CD4-positive, CD25-positive, alpha-beta regulatory T cell (primary cell): ENCODE measurements at regions not wholly inside any gene's neighbourhood (a gene's known extent, or its start where the extent isn't known, plus 50 kb on each side); places are given as distances from the start of the nearest gene placed in this dataset.
A peak's percentile ranks its signal among the peaks of the same experiment; 100 is the strongest.

Source experiments
- ATAC-seq, 2 donors: fragments of 150-1000 bp; cut with Tn5 transposase; one replicate each; pipeline ENCODE4 v1.10.0; 2021; ENCODE audit warnings: low read depth in 2 of 2, moderate number of reproducible peaks in 2 of 2, moderate library complexity in 1 of 2
- DNase-seq, 3 donors: peaks; one replicate each; pipeline versions ENCODE4 v3.0.0 to v3.0.0-alpha.2; 2012 to 2022; ENCODE audit warnings: mixed read lengths in 1 of 3
- H3K27ac ChIP-seq: one replicate; pipeline ENCODE4 v1.7.0; 2013; ENCODE audit warnings: mild to moderate bottlenecking, low read length; ENCODE audit not compliant: insufficient read depth, poor library complexity, severe bottlenecking
- H3K27me3 ChIP-seq: one replicate; pipeline ENCODE4 v1.7.0; 2013; ENCODE audit warnings: low read length; ENCODE audit not compliant: control insufficient read depth, insufficient read depth
- H3K36me3 ChIP-seq: one replicate; pipeline ENCODE4 v1.7.0; 2013; ENCODE audit warnings: mild to moderate bottlenecking, low read length, moderate library complexity; ENCODE audit not compliant: control insufficient read depth, insufficient read depth
- H3K4me1 ChIP-seq: 2 replicates; pipeline ENCODE4 v1.7.0; 2013; ENCODE audit warnings: mild to moderate bottlenecking, low read length; ENCODE audit not compliant: insufficient read depth, control insufficient read depth, poor library complexity, severe bottlenecking
- H3K4me3 ChIP-seq: one replicate; pipeline ENCODE4 v1.7.0; 2013; ENCODE audit warnings: low read depth, mild to moderate bottlenecking, low read length, moderate library complexity
- H3K9me3 ChIP-seq, 2 experiments: 1 replicate in 1 of 2; 2 replicates in 1 of 2; pipeline ENCODE4 v1.7.0; 2013; ENCODE audit warnings: low read length in 2 of 2, mild to moderate bottlenecking in 1 of 2, moderate library complexity in 1 of 2; ENCODE audit not compliant: control insufficient read depth in 2 of 2
- H3K27ac Mint-ChIP-seq, 3 donors: one replicate each; pipeline ENCODE4 v1.8.0; 2020 to 2022; ENCODE audit warnings: mild to moderate bottlenecking in 3 of 3, mixed read lengths in 3 of 3, moderate library complexity in 2 of 3
- H3K27me3 Mint-ChIP-seq: one replicate; pipeline ENCODE4 v1.8.0; 2022; ENCODE audit warnings: mild to moderate bottlenecking, mixed read lengths
- H3K36me3 Mint-ChIP-seq: one replicate; pipeline ENCODE4 v1.8.0; 2020; ENCODE audit warnings: mixed read lengths
- H3K4me1 Mint-ChIP-seq, 4 donors: one replicate each; pipeline ENCODE4 v1.8.0; 2020 to 2022; ENCODE audit warnings: mixed read lengths in 4 of 4, mild to moderate bottlenecking in 1 of 4
- H3K4me3 Mint-ChIP-seq, 4 donors: one replicate each; pipeline ENCODE4 v1.8.0; 2020 to 2022; ENCODE audit warnings: mild to moderate bottlenecking in 4 of 4, mixed read lengths in 4 of 4, moderate library complexity in 3 of 4
- H3K9me3 Mint-ChIP-seq, 7 donors: one replicate each; pipeline ENCODE4 v1.8.0; 2020 to 2022; ENCODE audit warnings: mixed read lengths in 7 of 7, mild to moderate bottlenecking in 3 of 7, moderate library complexity in 2 of 7

- H3K27me3 Mint-ChIP-seq: peaks cover 23% of the 10 kb centered on the region
- H3K27ac ChIP-seq: no peak overlapping the region
- H3K4me3 ChIP-seq: no peak overlapping the region
- no peaks in the 10 kb centered on the region for H3K9me3 ChIP-seq
- no peaks in the 10 kb centered on the region for H3K36me3 ChIP-seq
- peak overlapping the region in 1 of 3 donors; percentile 27 for H3K27ac Mint-ChIP-seq
- H3K9me3 Mint-ChIP-seq: peaks cover 0 to 6% (median 2%) of the 10 kb centered on the region in 7 donors
- no peak for ATAC-seq
- no peaks in the 10 kb centered on the region for H3K36me3 Mint-ChIP-seq
- H3K4me3 Mint-ChIP-seq: no peak overlapping the region
- peaks cover 2% of the 10 kb centered on the region for H3K27me3 ChIP-seq
- no peak for DNase-seq
- no peaks in the 10 kb centered on the region for H3K4me1 ChIP-seq
- H3K4me1 Mint-ChIP-seq: no peaks in the 10 kb centered on the region
Measured at GRCh38 chr21:38922474-38923235, 116.9 kb downstream of the ETS2 start.

- Mint-ChIP-seq H3K27me3 (peaks cover 20% of the 10 kb centered on the region), H3K27ac (no peak overlapping the region)
Measured at GRCh38 chr21:38921511-38922251, 116.0 kb downstream of the ETS2 start.

GRCh38 chr21:38920631-38921398 is 115.1 kb downstream of the ETS2 start:
- H3K9me3 ChIP-seq: no peaks in the 10 kb centered on the region
- H3K4me3 Mint-ChIP-seq: no peak overlapping the region
- H3K4me1 ChIP-seq: no peaks in the 10 kb centered on the region
- DNase-seq: no peak
- H3K27me3 ChIP-seq: peaks cover 2% of the 10 kb centered on the region
- no peak overlapping the region for H3K27ac ChIP-seq
- H3K36me3 ChIP-seq: no peaks in the 10 kb centered on the region
- no peak overlapping the region for H3K27ac Mint-ChIP-seq
- no peaks in the 10 kb centered on the region for H3K4me1 Mint-ChIP-seq
- H3K27me3 Mint-ChIP-seq: peaks cover 13% of the 10 kb centered on the region
- no peak for ATAC-seq
- H3K4me3 ChIP-seq: no peak overlapping the region
- peaks cover 0 to 4% (median 2%) of the 10 kb centered on the region in 7 donors for H3K9me3 Mint-ChIP-seq
- no peaks in the 10 kb centered on the region for H3K36me3 Mint-ChIP-seq

More at GRCh38 chr21:38921511-38922251, 116.0 kb downstream of the ETS2 start:
- Histone ChIP-seq H3K36me3 (no peaks in the 10 kb centered on the region), H3K9me3 (no peaks in the 10 kb centered on the region), H3K4me3 (no peak overlapping the region), H3K27me3 (peaks cover 2% of the 10 kb centered on the region), H3K4me1 (no peaks in the 10 kb centered on the region), H3K27ac (no peak overlapping the region)
- no peaks in the 10 kb centered on the region for H3K4me1 Mint-ChIP-seq
- DNase-seq (no peak), ATAC-seq (no peak)
- no peaks in the 10 kb centered on the region for H3K36me3 Mint-ChIP-seq
- no peak overlapping the region for H3K4me3 Mint-ChIP-seq
- H3K9me3 Mint-ChIP-seq: peaks cover 0 to 4% (median 1%) of the 10 kb centered on the region in 7 donors

GRCh38 chr21:38918607-38919346 is 113.0 kb downstream of the ETS2 start:
- Histone ChIP-seq H3K4me1 (no peaks in the 10 kb centered on the region), H3K4me3 (no peak overlapping the region), H3K9me3 (no peaks in the 10 kb centered on the region), H3K27me3 (peaks cover 2% of the 10 kb centered on the region), H3K27ac (no peak overlapping the region), H3K36me3 (no peaks in the 10 kb centered on the region)
- H3K36me3 Mint-ChIP-seq: no peaks in the 10 kb centered on the region
- no peak overlapping the region for H3K27ac Mint-ChIP-seq
- peaks cover 0 to 4% (median 2%) of the 10 kb centered on the region in 7 donors for H3K9me3 Mint-ChIP-seq
- H3K4me1 Mint-ChIP-seq: no peaks in the 10 kb centered on the region
- ATAC-seq: no peak
- DNase-seq: no peak
- peaks cover 8% of the 10 kb centered on the region for H3K27me3 Mint-ChIP-seq
- H3K4me3 Mint-ChIP-seq: no peak overlapping the region

- DNase-seq (no peak), ATAC-seq (no peak)
- peaks cover 8% of the 10 kb centered on the region for H3K27me3 Mint-ChIP-seq
- no peak overlapping the region for H3K4me3 Mint-ChIP-seq
- no peak overlapping the region for H3K27ac Mint-ChIP-seq
- Histone ChIP-seq H3K4me3 (no peak overlapping the region), H3K27ac (no peak overlapping the region), H3K4me1 (no peaks in the 10 kb centered on the region), H3K9me3 (no peaks in the 10 kb centered on the region), H3K36me3 (no peaks in the 10 kb centered on the region), H3K27me3 (no peaks in the 10 kb centered on the region)
- H3K4me1 Mint-ChIP-seq: no peaks in the 10 kb centered on the region
- peaks cover 0 to 4% (median 0%) of the 10 kb centered on the region in 7 donors for H3K9me3 Mint-ChIP-seq
- H3K36me3 Mint-ChIP-seq: no peaks in the 10 kb centered on the region
Measured at GRCh38 chr21:38917043-38917774, 111.5 kb downstream of the ETS2 start.

- Mint-ChIP-seq H3K27me3 (peaks cover 8% of the 10 kb centered on the region), H3K36me3 (no peaks in the 10 kb centered on the region), H3K4me3 (no peak overlapping the region), H3K27ac (no peak overlapping the region), H3K4me1 (no peaks in the 10 kb centered on the region), H3K9me3 (peaks cover 0 to 4% (median 0%) of the 10 kb centered on the region in 7 donors)
- no peak overlapping the region for H3K27ac ChIP-seq
- ATAC-seq: no peak
- no peaks in the 10 kb centered on the region for H3K4me1 ChIP-seq
- no peak overlapping the region for H3K4me3 ChIP-seq
- H3K27me3 ChIP-seq: no peaks in the 10 kb centered on the region
- DNase-seq: no peak
- H3K9me3 ChIP-seq: no peaks in the 10 kb centered on the region
- no peaks in the 10 kb centered on the region for H3K36me3 ChIP-seq
Measured at GRCh38 chr21:38916214-38916964, 110.7 kb downstream of the ETS2 start.
